GM23338 (cell line): ENCODE measurements at regions not wholly inside any gene's neighbourhood (a gene's known extent, or its start where the extent isn't known, plus 50 kb on each side); places are given as distances from the start of the nearest gene placed in this dataset.

Experiments
- ATAC-seq: fragments of 200-7000 bp; cut with Tn5 transposase; 3 replicates; pipeline ENCODE4 v1.9.1; 2020
- DNase-seq: peaks from one replicate; pipeline ENCODE4 v3.0.0-alpha.2; 2015; ENCODE audit warnings: low spot score
- H2AFZ ChIP-seq: fragments of 200-600 bp; sonication (generic); 2 replicates; pipeline ENCODE4 v1.8.0; 2016; ENCODE audit warnings: antibody characterized with exemption, mild to moderate bottlenecking, moderate library complexity
- H3F3A ChIP-seq: fragments of 200-600 bp; sonication (generic); replicated peaks from 2 replicates; pipeline ENCODE4 v1.8.0; 2017; ENCODE audit warnings: antibody characterized with exemption, mixed run types, low read depth
- H3K27ac ChIP-seq: fragments of 200-600 bp; sonication (generic); 2 replicates; pipeline ENCODE4 v1.6.1; 2016; ENCODE audit warnings: low read depth
- H3K27me3 ChIP-seq: fragments of 200-600 bp; sonication (generic); 2 replicates; pipeline ENCODE4 v1.8.0; 2016; ENCODE audit warnings: mild to moderate bottlenecking, mixed run types, moderate library complexity; ENCODE audit not compliant: insufficient read depth
- H3K36me3 ChIP-seq: fragments of 200-600 bp; sonication (generic); 2 replicates; pipeline ENCODE4 v1.8.0; 2016; ENCODE audit warnings: mild to moderate bottlenecking; ENCODE audit not compliant: insufficient read depth
- H3K4me1 ChIP-seq: fragments of 200-600 bp; sonication (generic); 2 replicates; pipeline ENCODE4 v1.8.0; 2016; ENCODE audit warnings: mild to moderate bottlenecking, moderate library complexity; ENCODE audit not compliant: insufficient read depth
- H3K4me2 ChIP-seq: fragments of 200-600 bp; sonication (generic); 2 replicates; pipeline ENCODE4 v1.7.1; 2017; ENCODE audit warnings: mixed run types
- H3K4me3 ChIP-seq: fragments of 200-600 bp; sonication (generic); 2 replicates; pipeline ENCODE4 v1.6.1; 2016; ENCODE audit warnings: mixed run types
- H3K79me2 ChIP-seq: fragments of 200-600 bp; sonication (generic); replicated peaks from 2 replicates; pipeline ENCODE4 v1.8.0; 2017; ENCODE audit warnings: mild to moderate bottlenecking; ENCODE audit not compliant: insufficient read depth
- H3K9me2 ChIP-seq: fragments of 200-600 bp; sonication (generic); 2 replicates; pipeline ENCODE4 v1.8.0; 2017; ENCODE audit not compliant: insufficient read depth
- H4K20me1 ChIP-seq: fragments of 200-600 bp; sonication (generic); replicated peaks from 2 replicates; pipeline ENCODE4 v1.8.0; 2017; ENCODE audit warnings: mild to moderate bottlenecking; ENCODE audit not compliant: insufficient read depth
- H3K27ac Mint-ChIP-seq: 2 replicates; pipeline ENCODE4 v1.8.0; 2020; ENCODE audit warnings: inconsistent platforms, mild to moderate bottlenecking, moderate library complexity, mixed read lengths
- H3K27me3 Mint-ChIP-seq: 3 replicates; pipeline ENCODE4 v1.8.0; 2022; ENCODE audit warnings: low read depth, mild to moderate bottlenecking, moderate library complexity, mixed read lengths, inconsistent platforms; ENCODE audit not compliant: insufficient read depth, poor library complexity
- H3K36me3 Mint-ChIP-seq: 3 replicates; pipeline ENCODE4 v1.8.0; 2021; ENCODE audit warnings: low read depth, mild to moderate bottlenecking, inconsistent platforms, moderate library complexity, mixed read lengths
- H3K4me1 Mint-ChIP-seq: 3 replicates; pipeline ENCODE4 v1.8.0; 2020; ENCODE audit warnings: mild to moderate bottlenecking, inconsistent platforms, mixed read lengths
- H3K4me3 Mint-ChIP-seq: 3 replicates; pipeline ENCODE4 v1.8.0; 2021; ENCODE audit warnings: moderate library complexity, mild to moderate bottlenecking, inconsistent platforms, mixed read lengths
- H3K9me3 Mint-ChIP-seq: 3 replicates; pipeline ENCODE4 v1.8.0; 2020; ENCODE audit warnings: moderate library complexity, mild to moderate bottlenecking, inconsistent platforms, mixed read lengths
- POLR2AphosphoS5 ChIP-seq: IDR thresholded peaks from 2 replicates; pipeline ENCODE4 v1.6.1; 2016; ENCODE audit warnings: antibody characterized with exemption, low read depth
- STAT1 ChIP-seq: IDR thresholded peaks from one replicate; pipeline ENCODE4 v1.6.1; 2016; ENCODE audit warnings: antibody characterized with exemption; ENCODE audit not compliant: unreplicated experiment
- ZNF331 ChIP-seq: fragments of 250-450 bp; sonication (Bioruptor Pico); IDR thresholded peaks from 2 replicates; pipeline ENCODE4 v1.5.0; 2020; ENCODE audit warnings: low read depth, mild to moderate bottlenecking, moderate library complexity
- TF ChIP-seq, protein P1 (sequence below): IDR thresholded peaks from one replicate; pipeline ENCODE4 v1.6.1; 2018; ENCODE audit warnings: antibody characterized with exemption; ENCODE audit not compliant: unreplicated experiment
- TF ChIP-seq, protein P2 (sequence below): fragments of 250-450 bp; sonication (Bioruptor Pico); IDR thresholded peaks from 2 replicates; pipeline ENCODE4 v1.5.0; 2020; ENCODE audit warnings: mild to moderate bottlenecking, moderate library complexity

DNA sequence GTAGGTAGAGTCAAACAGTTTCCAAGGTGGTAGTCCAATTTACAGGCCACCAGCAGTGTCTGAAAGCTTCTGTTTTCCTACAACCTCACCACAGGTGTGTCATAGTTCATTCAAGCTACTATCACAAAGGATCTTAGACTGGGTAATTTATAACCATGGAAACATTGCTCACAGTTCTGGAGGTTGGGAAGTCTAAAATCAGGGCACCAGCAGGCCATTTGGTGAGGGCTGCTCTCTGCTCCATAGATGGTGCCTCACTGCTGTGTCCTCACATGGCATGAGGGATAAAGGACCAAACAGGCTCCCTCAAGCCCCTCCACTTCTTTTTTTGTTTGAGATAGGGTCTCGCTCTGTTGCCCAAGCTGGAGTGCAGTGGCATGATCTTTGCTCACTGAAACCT lies 60.6 kb downstream of the ING1 start (continued):
- TF ChIP-seq, protein P1, sequence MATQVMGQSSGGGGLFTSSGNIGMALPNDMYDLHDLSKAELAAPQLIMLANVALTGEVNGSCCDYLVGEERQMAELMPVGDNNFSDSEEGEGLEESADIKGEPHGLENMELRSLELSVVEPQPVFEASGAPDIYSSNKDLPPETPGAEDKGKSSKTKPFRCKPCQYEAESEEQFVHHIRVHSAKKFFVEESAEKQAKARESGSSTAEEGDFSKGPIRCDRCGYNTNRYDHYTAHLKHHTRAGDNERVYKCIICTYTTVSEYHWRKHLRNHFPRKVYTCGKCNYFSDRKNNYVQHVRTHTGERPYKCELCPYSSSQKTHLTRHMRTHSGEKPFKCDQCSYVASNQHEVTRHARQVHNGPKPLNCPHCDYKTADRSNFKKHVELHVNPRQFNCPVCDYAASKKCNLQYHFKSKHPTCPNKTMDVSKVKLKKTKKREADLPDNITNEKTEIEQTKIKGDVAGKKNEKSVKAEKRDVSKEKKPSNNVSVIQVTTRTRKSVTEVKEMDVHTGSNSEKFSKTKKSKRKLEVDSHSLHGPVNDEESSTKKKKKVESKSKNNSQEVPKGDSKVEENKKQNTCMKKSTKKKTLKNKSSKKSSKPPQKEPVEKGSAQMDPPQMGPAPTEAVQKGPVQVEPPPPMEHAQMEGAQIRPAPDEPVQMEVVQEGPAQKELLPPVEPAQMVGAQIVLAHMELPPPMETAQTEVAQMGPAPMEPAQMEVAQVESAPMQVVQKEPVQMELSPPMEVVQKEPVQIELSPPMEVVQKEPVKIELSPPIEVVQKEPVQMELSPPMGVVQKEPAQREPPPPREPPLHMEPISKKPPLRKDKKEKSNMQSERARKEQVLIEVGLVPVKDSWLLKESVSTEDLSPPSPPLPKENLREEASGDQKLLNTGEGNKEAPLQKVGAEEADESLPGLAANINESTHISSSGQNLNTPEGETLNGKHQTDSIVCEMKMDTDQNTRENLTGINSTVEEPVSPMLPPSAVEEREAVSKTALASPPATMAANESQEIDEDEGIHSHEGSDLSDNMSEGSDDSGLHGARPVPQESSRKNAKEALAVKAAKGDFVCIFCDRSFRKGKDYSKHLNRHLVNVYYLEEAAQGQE: no peak
- no peak for TF ChIP-seq POLR2AphosphoS5
- TF ChIP-seq ZNF331 (CRISPR knock-in tag): no peak
- no peak for TF ChIP-seq STAT1

DNA sequence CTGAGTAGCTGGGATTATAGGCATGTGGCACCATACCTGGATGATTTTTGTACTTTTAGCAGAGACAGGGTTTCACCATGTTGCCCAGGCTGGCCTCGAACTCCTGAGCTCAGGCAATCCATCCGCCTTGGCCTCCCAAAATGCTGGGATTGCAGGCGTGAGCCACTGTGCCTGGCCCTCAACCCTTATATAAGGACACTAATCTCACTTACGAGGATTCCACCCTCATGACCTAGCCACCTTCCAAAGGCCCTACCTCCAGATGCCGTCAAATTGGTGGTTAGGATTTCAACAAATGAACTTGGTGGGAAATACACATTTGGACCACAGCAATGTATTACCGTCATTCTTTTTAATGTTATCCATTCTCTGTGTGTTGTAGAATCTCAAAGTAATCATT lies 61.0 kb downstream of the ING1 start:
- H3K27ac Mint-ChIP-seq: no peak overlapping the region
- no peaks in the 10 kb centered on the region for H3K27me3 ChIP-seq
- H3K4me3 ChIP-seq: no peak overlapping the region
- ATAC-seq (no peak), DNase-seq (no peak)
- H3K36me3 Mint-ChIP-seq: no peaks in the 10 kb centered on the region
- no peak overlapping the region for H2AFZ ChIP-seq
- H3K4me2 ChIP-seq: no peak overlapping the region
- no peaks in the 10 kb centered on the region for H4K20me1 ChIP-seq
- no peak for TF ChIP-seq STAT1
- TF ChIP-seq, protein P1: no peak
- TF ChIP-seq, protein P2, sequence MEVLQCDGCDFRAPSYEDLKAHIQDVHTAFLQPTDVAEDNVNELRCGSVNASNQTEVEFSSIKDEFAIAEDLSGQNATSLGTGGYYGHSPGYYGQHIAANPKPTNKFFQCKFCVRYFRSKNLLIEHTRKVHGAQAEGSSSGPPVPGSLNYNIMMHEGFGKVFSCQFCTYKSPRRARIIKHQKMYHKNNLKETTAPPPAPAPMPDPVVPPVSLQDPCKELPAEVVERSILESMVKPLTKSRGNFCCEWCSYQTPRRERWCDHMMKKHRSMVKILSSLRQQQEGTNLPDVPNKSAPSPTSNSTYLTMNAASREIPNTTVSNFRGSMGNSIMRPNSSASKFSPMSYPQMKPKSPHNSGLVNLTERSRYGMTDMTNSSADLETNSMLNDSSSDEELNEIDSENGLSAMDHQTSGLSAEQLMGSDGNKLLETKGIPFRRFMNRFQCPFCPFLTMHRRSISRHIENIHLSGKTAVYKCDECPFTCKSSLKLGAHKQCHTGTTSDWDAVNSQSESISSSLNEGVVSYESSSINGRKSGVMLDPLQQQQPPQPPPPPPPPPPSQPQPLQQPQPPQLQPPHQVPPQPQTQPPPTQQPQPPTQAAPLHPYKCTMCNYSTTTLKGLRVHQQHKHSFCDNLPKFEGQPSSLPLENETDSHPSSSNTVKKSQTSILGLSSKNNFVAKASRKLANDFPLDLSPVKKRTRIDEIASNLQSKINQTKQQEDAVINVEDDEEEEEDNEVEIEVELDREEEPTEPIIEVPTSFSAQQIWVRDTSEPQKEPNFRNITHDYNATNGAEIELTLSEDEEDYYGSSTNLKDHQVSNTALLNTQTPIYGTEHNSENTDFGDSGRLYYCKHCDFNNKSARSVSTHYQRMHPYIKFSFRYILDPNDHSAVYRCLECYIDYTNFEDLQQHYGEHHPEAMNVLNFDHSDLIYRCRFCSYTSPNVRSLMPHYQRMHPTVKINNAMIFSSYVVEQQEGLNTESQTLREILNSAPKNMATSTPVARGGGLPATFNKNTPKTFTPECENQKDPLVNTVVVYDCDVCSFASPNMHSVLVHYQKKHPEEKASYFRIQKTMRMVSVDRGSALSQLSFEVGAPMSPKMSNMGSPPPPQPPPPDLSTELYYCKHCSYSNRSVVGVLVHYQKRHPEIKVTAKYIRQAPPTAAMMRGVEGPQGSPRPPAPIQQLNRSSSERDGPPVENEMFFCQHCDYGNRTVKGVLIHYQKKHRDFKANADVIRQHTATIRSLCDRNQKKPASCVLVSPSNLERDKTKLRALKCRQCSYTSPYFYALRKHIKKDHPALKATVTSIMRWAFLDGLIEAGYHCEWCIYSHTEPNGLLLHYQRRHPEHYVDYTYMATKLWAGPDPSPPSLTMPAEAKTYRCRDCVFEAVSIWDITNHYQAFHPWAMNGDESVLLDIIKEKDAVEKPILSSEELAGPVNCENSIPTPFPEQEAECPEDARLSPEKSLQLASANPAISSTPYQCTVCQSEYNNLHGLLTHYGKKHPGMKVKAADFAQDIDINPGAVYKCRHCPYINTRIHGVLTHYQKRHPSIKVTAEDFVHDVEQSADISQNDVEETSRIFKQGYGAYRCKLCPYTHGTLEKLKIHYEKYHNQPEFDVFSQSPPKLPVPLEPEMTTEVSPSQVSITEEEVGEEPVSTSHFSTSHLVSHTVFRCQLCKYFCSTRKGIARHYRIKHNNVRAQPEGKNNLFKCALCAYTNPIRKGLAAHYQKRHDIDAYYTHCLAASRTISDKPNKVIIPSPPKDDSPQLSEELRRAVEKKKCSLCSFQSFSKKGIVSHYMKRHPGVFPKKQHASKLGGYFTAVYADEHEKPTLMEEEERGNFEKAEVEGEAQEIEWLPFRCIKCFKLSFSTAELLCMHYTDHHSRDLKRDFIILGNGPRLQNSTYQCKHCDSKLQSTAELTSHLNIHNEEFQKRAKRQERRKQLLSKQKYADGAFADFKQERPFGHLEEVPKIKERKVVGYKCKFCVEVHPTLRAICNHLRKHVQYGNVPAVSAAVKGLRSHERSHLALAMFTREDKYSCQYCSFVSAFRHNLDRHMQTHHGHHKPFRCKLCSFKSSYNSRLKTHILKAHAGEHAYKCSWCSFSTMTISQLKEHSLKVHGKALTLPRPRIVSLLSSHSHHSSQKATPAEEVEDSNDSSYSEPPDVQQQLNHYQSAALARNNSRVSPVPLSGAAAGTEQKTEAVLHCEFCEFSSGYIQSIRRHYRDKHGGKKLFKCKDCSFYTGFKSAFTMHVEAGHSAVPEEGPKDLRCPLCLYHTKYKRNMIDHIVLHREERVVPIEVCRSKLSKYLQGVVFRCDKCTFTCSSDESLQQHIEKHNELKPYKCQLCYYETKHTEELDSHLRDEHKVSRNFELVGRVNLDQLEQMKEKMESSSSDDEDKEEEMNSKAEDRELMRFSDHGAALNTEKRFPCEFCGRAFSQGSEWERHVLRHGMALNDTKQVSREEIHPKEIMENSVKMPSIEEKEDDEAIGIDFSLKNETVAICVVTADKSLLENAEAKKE (CRISPR knock-in tag): no peak
- H3K9me3 Mint-ChIP-seq: no peaks in the 10 kb centered on the region
- no peaks in the 10 kb centered on the region for H3F3A ChIP-seq
- H3K27me3 Mint-ChIP-seq: no peaks in the 10 kb centered on the region
- no peaks in the 10 kb centered on the region for H3K79me2 ChIP-seq
- H3K4me1 ChIP-seq: no peaks in the 10 kb centered on the region
- no peaks in the 10 kb centered on the region for H3K9me2 ChIP-seq
- H3K4me1 Mint-ChIP-seq: peaks cover 3% of the 10 kb centered on the region; the same call in 1 of the 3 replicates
- no peak overlapping the region for H3K4me3 Mint-ChIP-seq
- H3K27ac ChIP-seq: no peak overlapping the region
- H3K36me3 ChIP-seq: no peaks in the 10 kb centered on the region
